GM21737 (cell line): ENCODE measurements at regions not wholly inside any gene's neighbourhood (a gene's known extent, or its start where the extent isn't known, plus 50 kb on each side); places are given as distances from the start of the nearest gene placed in this dataset.
"Not testable (repeated sequence)": the region's sequence is repeated elsewhere in the genome, so short reads cannot be mapped to it uniquely, and the experiment has no call there.

Experiments
- ATAC-seq: cut with Tn5 transposase; IDR thresholded peaks from one replicate; pipeline ENCODE4 v1.9.1; 2021; ENCODE audit warnings: mild to moderate bottlenecking, moderate library complexity; ENCODE audit not compliant: unreplicated experiment

- ATAC-seq = no peak
Observed at GRCh38 chr4:129971419-129971818, 875.5 kb downstream of the C4orf33 start.

GRCh38 chr4:129972257-129972656, 876.3 kb downstream of the C4orf33 start:
- ATAC-seq = no peak

GRCh38 chr4:129974730-129975129, 878.8 kb downstream of the C4orf33 start:
- no peak for ATAC-seq

- ATAC-seq = no peak
Observed at GRCh38 chr4:129978315-129978714, 882.4 kb downstream of the C4orf33 start.

GRCh38 chr4:129988957-129989356, 893.0 kb downstream of the C4orf33 start:
- no peak for ATAC-seq

GRCh38 chr4:129994715-129995114, 898.8 kb downstream of the C4orf33 start:
- ATAC-seq = no peak

GRCh38 chr4:129998436-129999150, 902.6 kb downstream of the C4orf33 start:
- no peak for ATAC-seq

GRCh38 chr4:129999156-129999555, 903.2 kb downstream of the C4orf33 start:
- ATAC-seq = no peak

- no peak for ATAC-seq
Observed at GRCh38 chr4:130008461-130008860, 912.5 kb downstream of the C4orf33 start.

- ATAC-seq = not testable (repeated sequence)
Observed at GRCh38 chr4:130012806-130013205, 916.9 kb downstream of the C4orf33 start.

GRCh38 chr4:130021706-130022105, 925.8 kb downstream of the C4orf33 start:
- no peak for ATAC-seq

GRCh38 chr4:130023088-130023487, 927.1 kb downstream of the C4orf33 start:
- ATAC-seq = no peak

- no peak for ATAC-seq
Observed at GRCh38 chr4:130025701-130026100, 929.7 kb downstream of the C4orf33 start.

GRCh38 chr4:130026185-130026584, 930.2 kb downstream of the C4orf33 start:
- ATAC-seq = no peak

- no peak for ATAC-seq
Observed at GRCh38 chr4:130027973-130028372, 932.0 kb downstream of the C4orf33 start.

GRCh38 chr4:130028552-130028951, 932.6 kb downstream of the C4orf33 start:
- peak; percentile 95 for ATAC-seq

GRCh38 chr4:130029442-130029841, 933.5 kb downstream of the C4orf33 start:
- no peak for ATAC-seq

GRCh38 chr4:130031858-130032257, 935.9 kb downstream of the C4orf33 start:
- no peak for ATAC-seq

GRCh38 chr4:130033657-130034056, 937.7 kb downstream of the C4orf33 start:
- ATAC-seq = not testable (repeated sequence)

- ATAC-seq = no peak
Observed at GRCh38 chr4:130034876-130035275, 938.9 kb downstream of the C4orf33 start.

GRCh38 chr4:130035391-130035790, 939.4 kb downstream of the C4orf33 start:
- ATAC-seq = no peak

- ATAC-seq = not testable (repeated sequence)
Observed at GRCh38 chr4:130037866-130038265, 941.9 kb downstream of the C4orf33 start.

- not testable (repeated sequence) for ATAC-seq
Observed at GRCh38 chr4:130038540-130038939, 942.6 kb downstream of the C4orf33 start.
